ENCODE measurements at regions not wholly inside any gene's neighbourhood (a gene's known extent, or its start where the extent isn't known, plus 50 kb on each side); places are given as distances from the start of the nearest gene placed in this dataset.

GRCh38 chr4:60745800-60746571, 454.1 kb upstream of the ADGRL3 start:
- DNase-seq (ENCODE audit: low spot score): no peak
- intact Hi-C loops (cut with DNase I): no loop called here

- intact Hi-C loops (cut with DNase I): no loop called here
- no peak for DNase-seq (ENCODE audit: low spot score)
Observed at GRCh38 chr4:60750962-60751361, 449.2 kb upstream of the ADGRL3 start.

- no peak for DNase-seq (ENCODE audit: low spot score)
- intact Hi-C loops (cut with DNase I): no loop called here
Observed at GRCh38 chr4:60757986-60758680, 442.0 kb upstream of the ADGRL3 start.

- DNase-seq (ENCODE audit: low spot score): no peak
- intact Hi-C loops (cut with DNase I): no loop called here
Observed at GRCh38 chr4:60759518-60760245, 440.4 kb upstream of the ADGRL3 start.

- no peak for DNase-seq (ENCODE audit: low spot score)
- intact Hi-C loops (cut with DNase I): no loop called here
Observed at GRCh38 chr4:60780874-60781273, 419.3 kb upstream of the ADGRL3 start.

- intact Hi-C loops (cut with DNase I): no loop called here
- no peak for DNase-seq (ENCODE audit: low spot score)
Observed at GRCh38 chr4:60790608-60791007, 409.5 kb upstream of the ADGRL3 start.

GRCh38 chr4:60794372-60794771, 405.8 kb upstream of the ADGRL3 start:
- intact Hi-C loops (cut with DNase I): no loop called here
- no peak for DNase-seq (ENCODE audit: low spot score)

- no peak for DNase-seq (ENCODE audit: low spot score)
- intact Hi-C loops (cut with DNase I): no loop called here
Observed at GRCh38 chr4:60799214-60799613, 400.9 kb upstream of the ADGRL3 start.

GRCh38 chr4:60800701-60801100, 399.4 kb upstream of the ADGRL3 start:
- no peak for DNase-seq (ENCODE audit: low spot score)
- intact Hi-C loops (cut with DNase I): no loop called here

GRCh38 chr4:60805500-60806313, 394.4 kb upstream of the ADGRL3 start:
- intact Hi-C loops (cut with DNase I): no loop called here
- no peak for DNase-seq (ENCODE audit: low spot score)

GRCh38 chr4:60808726-60809485, 391.2 kb upstream of the ADGRL3 start:
- intact Hi-C loops (cut with DNase I): no loop called here
- DNase-seq (ENCODE audit: low spot score): no peak

GRCh38 chr4:60809486-60809800, 390.7 kb upstream of the ADGRL3 start:
- intact Hi-C loops (cut with DNase I): no loop called here
- no peak for DNase-seq (ENCODE audit: low spot score)

GRCh38 chr4:60812811-60813210, 387.3 kb upstream of the ADGRL3 start:
- intact Hi-C loops (cut with DNase I): no loop called here
- DNase-seq (ENCODE audit: low spot score): no peak

GRCh38 chr4:60814549-60814948, 385.6 kb upstream of the ADGRL3 start:
- intact Hi-C loops (cut with DNase I): no loop called here
- DNase-seq (ENCODE audit: low spot score): no peak

- DNase-seq (ENCODE audit: low spot score): no peak
- intact Hi-C loops (cut with DNase I): no loop called here
Observed at GRCh38 chr4:60817609-60818008, 382.5 kb upstream of the ADGRL3 start.

- intact Hi-C loops (cut with DNase I): no loop called here
- no peak for DNase-seq (ENCODE audit: low spot score)
Observed at GRCh38 chr4:60822986-60823385, 377.1 kb upstream of the ADGRL3 start.

GRCh38 chr4:60840020-60840419, 360.1 kb upstream of the ADGRL3 start:
- intact Hi-C loops (cut with DNase I): no loop called here
- no peak for DNase-seq (ENCODE audit: low spot score)

- no peak for DNase-seq (ENCODE audit: low spot score)
- intact Hi-C loops (cut with DNase I): no loop called here
Observed at GRCh38 chr4:60846678-60847077, 353.4 kb upstream of the ADGRL3 start.

GRCh38 chr4:60847614-60848013, 352.5 kb upstream of the ADGRL3 start:
- DNase-seq (ENCODE audit: low spot score): no peak
- intact Hi-C loops (cut with DNase I): no loop called here
